CD4-positive, alpha-beta T cell (primary cell): ENCODE measurements at regions not wholly inside any gene's neighbourhood (a gene's known extent, or its start where the extent isn't known, plus 50 kb on each side); places are given as distances from the start of the nearest gene placed in this dataset.

ENCODE experiments used
- ATAC-seq: fragments of 200-7000 bp; cut with Tn5 transposase; one replicate; pipeline ENCODE4 v1.10.0; 2022; ENCODE audit warnings: mild to moderate bottlenecking; ENCODE audit not compliant: poor library complexity
- CTCF ChIA-PET: fragments of 350-600 bp; sonication (Branson Sonifier 250); formaldehyde crosslinking; loops from one replicate; lab custom pipeline; 2021; ENCODE audit warnings: antibody characterized with exemption, inconsistent platforms; lab: Charles Lee
- POLR2A ChIA-PET: fragments of 350-600 bp; sonication (Branson Sonifier 250); formaldehyde crosslinking; loops from one replicate; lab custom pipeline; 2021; ENCODE audit warnings: antibody characterized with exemption, inconsistent platforms; lab: Charles Lee
- DNase-seq, 14 experiments: peaks; one replicate each; pipeline ENCODE4 v3.0.0-alpha.2; 2013 to 2020; ENCODE audit warnings: mixed read lengths in 2 of 14
- H3K27ac ChIP-seq, 2 donors: one replicate each; pipeline versions ENCODE4 v1.5.1 to v1.7.0; 2013; ENCODE audit warnings: low read length in 2 of 2, low read depth in 1 of 2, mild to moderate bottlenecking in 1 of 2
- H3K27me3 ChIP-seq, 2 experiments: 1 replicate in 1 of 2; 2 replicates in 1 of 2; pipeline versions ENCODE4 v1.6.1 to v1.7.0; 2013; ENCODE audit warnings: low read length in 2 of 2, control low read depth in 1 of 2, mild to moderate bottlenecking in 1 of 2, moderate library complexity in 1 of 2; ENCODE audit not compliant: insufficient read depth in 2 of 2, control insufficient read depth in 1 of 2
- H3K36me3 ChIP-seq: one replicate; pipeline ENCODE4 v1.6.1; 2013; ENCODE audit warnings: low read length, control low read depth; ENCODE audit not compliant: insufficient read depth
- H3K4me1 ChIP-seq: one replicate; pipeline ENCODE4 v1.6.1; 2013; ENCODE audit warnings: low read length, control low read depth; ENCODE audit not compliant: insufficient read depth
- H3K4me3 ChIP-seq: one replicate; pipeline ENCODE4 v1.5.1; 2013; ENCODE audit warnings: mild to moderate bottlenecking, low read length, moderate library complexity
- H3K9me3 ChIP-seq, 2 experiments: 1 replicate in 1 of 2; 2 replicates in 1 of 2; pipeline versions ENCODE4 v1.6.1 to v1.7.0; 2013; ENCODE audit warnings: low read length in 2 of 2, mild to moderate bottlenecking in 2 of 2, control low read depth in 1 of 2, moderate library complexity in 1 of 2; ENCODE audit not compliant: control insufficient read depth in 1 of 2, insufficient read depth in 1 of 2
- H3K27ac Mint-ChIP-seq: one replicate; pipeline ENCODE4 v1.8.0; 2020; ENCODE audit warnings: mixed read lengths
- H3K27me3 Mint-ChIP-seq: one replicate; pipeline ENCODE4 v1.8.0; 2021; ENCODE audit warnings: mixed read lengths
- H3K36me3 Mint-ChIP-seq: one replicate; pipeline ENCODE4 v1.8.0; 2021; ENCODE audit warnings: low read depth, mixed read lengths
- H3K4me1 Mint-ChIP-seq: one replicate; pipeline ENCODE4 v1.8.0; 2021; ENCODE audit warnings: low read depth, mixed read lengths
- H3K4me3 Mint-ChIP-seq: one replicate; pipeline ENCODE4 v1.8.0; 2020; ENCODE audit warnings: mild to moderate bottlenecking, mixed read lengths
- H3K9me3 Mint-ChIP-seq: one replicate; pipeline ENCODE4 v1.8.0; 2020; ENCODE audit warnings: mixed read lengths
- intact Hi-C, 2 experiments: fragments of 100-400 bp; cut with DNase I in 1 of 2; cut with micrococcal nuclease in 1 of 2; formaldehyde crosslinking; loops; one replicate each; pipeline versions ENCODE4 v1.15.1 to v1.9.0; 2023 to 2025; cut with DNase I, micrococcal nuclease
- TF ChIP-seq, protein P1 (sequence below): fragments of 200-600 bp; IDR thresholded peaks from one replicate; pipeline ENCODE4 v1.8.0; 2022; ENCODE audit warnings: antibody characterized with exemption, mild to moderate bottlenecking

DNA sequence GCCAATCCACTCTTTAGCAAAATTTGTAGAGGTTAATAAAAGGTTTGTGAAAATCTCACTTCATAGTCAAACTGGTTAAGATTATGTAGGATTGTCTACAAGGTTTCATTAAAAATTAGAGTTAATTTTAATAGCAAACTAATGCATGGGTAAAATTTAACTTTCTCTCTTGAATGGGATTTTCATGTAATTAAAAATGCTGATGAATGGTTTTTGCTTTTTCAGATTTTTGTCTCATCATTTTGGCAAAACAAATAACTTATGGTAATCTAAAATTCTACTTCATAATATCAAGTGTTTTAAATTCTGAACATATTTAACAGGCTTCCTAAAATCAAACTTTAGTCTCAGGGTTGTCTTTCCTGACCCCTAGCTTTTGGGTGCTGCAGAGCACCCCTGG, 113.8 kb upstream of the FAM174A start:
- H3K4me3 Mint-ChIP-seq, result no peak overlapping the region
- H3K27ac Mint-ChIP-seq, result no peak overlapping the region
- H3K9me3 Mint-ChIP-seq, result peaks cover 8% of the 10 kb centered on the region
- ATAC-seq (no peak), DNase-seq (no peak)
- ChIA-PET CTCF (no interaction called here), POLR2A (no interaction called here)
- Histone ChIP-seq H3K9me3 (peaks cover 0 to 10% of the 10 kb centered on the region in 2 experiments), H3K4me3 (no peak overlapping the region), H3K27ac (no peak overlapping the region), H3K36me3 (no peaks in the 10 kb centered on the region), H3K4me1 (no peaks in the 10 kb centered on the region), H3K27me3 (no peaks in the 10 kb centered on the region)
- H3K27me3 Mint-ChIP-seq, result no peaks in the 10 kb centered on the region
- H3K4me1 Mint-ChIP-seq, result no peaks in the 10 kb centered on the region
- intact Hi-C loops, result no loop called here
- TF ChIP-seq, protein P1, sequence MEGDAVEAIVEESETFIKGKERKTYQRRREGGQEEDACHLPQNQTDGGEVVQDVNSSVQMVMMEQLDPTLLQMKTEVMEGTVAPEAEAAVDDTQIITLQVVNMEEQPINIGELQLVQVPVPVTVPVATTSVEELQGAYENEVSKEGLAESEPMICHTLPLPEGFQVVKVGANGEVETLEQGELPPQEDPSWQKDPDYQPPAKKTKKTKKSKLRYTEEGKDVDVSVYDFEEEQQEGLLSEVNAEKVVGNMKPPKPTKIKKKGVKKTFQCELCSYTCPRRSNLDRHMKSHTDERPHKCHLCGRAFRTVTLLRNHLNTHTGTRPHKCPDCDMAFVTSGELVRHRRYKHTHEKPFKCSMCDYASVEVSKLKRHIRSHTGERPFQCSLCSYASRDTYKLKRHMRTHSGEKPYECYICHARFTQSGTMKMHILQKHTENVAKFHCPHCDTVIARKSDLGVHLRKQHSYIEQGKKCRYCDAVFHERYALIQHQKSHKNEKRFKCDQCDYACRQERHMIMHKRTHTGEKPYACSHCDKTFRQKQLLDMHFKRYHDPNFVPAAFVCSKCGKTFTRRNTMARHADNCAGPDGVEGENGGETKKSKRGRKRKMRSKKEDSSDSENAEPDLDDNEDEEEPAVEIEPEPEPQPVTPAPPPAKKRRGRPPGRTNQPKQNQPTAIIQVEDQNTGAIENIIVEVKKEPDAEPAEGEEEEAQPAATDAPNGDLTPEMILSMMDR, result no peak
- peaks cover 10% of the 10 kb centered on the region for H3K36me3 Mint-ChIP-seq

DNA sequence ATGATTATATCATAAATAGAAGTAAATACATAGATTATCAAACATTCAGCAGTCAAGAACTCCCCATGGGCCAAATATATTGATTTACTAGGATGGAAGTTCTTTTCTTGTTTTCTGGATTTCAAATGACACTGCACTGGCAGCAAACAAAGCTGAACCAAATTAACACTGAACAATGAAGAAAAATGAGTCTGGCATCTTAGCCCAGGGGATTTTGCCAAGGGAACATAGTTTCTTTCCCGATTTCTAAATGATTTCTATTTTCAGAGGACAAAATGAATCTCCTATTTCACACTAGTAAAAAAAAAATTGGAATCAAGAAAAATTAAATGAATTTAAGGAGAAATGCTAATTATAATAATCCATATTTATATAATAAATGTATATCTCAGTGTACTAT, 116.9 kb upstream of the FAM174A start:
- POLR2A ChIA-PET, result no interaction called here

DNA sequence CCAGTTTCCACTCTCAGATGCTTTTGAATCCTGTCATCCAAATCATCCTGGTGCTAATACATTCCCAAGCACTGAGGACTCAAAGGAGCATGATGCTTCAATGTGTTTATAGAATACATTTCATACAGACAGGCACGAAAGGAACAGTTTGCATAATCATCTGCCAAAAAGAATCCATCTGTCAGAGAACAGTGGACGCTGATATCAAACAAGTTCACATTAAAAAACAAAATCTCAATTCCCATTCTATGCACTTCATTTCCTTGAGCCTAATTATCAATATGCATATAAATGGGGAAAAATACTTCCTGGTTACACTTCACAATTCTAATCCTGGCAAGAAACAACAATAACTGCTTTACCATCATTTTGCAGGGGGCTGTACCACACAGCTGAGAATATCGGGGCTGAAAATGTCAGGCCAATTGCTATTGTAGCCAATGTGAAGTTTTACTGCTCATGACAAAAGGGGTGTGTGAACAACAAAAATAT, 125.5 kb upstream of the FAM174A start:
- H3K4me3 ChIP-seq, result no peak overlapping the region
- H3K4me1 ChIP-seq, result no peaks in the 10 kb centered on the region
- H3K27ac ChIP-seq, result no peak overlapping the region
- no peak for ATAC-seq
- Mint-ChIP-seq H3K9me3 (no peaks in the 10 kb centered on the region), H3K27ac (no peak overlapping the region), H3K36me3 (no peaks in the 10 kb centered on the region), H3K4me3 (no peak overlapping the region), H3K27me3 (no peaks in the 10 kb centered on the region), H3K4me1 (no peaks in the 10 kb centered on the region)
- H3K9me3 ChIP-seq, result no peaks in the 10 kb centered on the region
- ChIA-PET POLR2A (no interaction called here), CTCF (no interaction called here)
- TF ChIP-seq, protein P1, result no peak
- H3K27me3 ChIP-seq, result no peaks in the 10 kb centered on the region
- H3K36me3 ChIP-seq, result no peaks in the 10 kb centered on the region
- intact Hi-C loops, result no loop called here
- DNase-seq, result no peak

More for the DNA sequence above, 116.9 kb upstream of the FAM174A start:
- DNase-seq (no peak), ATAC-seq (no peak)
- Mint-ChIP-seq H3K4me3 (no peak overlapping the region), H3K9me3 (no peaks in the 10 kb centered on the region), H3K27me3 (no peaks in the 10 kb centered on the region), H3K36me3 (no peaks in the 10 kb centered on the region), H3K4me1 (no peaks in the 10 kb centered on the region), H3K27ac (no peak overlapping the region)
- intact Hi-C loops, result no loop called here
- H3K9me3 ChIP-seq, result no peaks in the 10 kb centered on the region
- H3K27ac ChIP-seq, result no peak overlapping the region
- H3K36me3 ChIP-seq, result no peaks in the 10 kb centered on the region
- no peak overlapping the region for H3K4me3 ChIP-seq
- H3K4me1 ChIP-seq, result no peaks in the 10 kb centered on the region
- H3K27me3 ChIP-seq, result no peaks in the 10 kb centered on the region
- TF ChIP-seq, protein P1, result no peak
- CTCF ChIA-PET, result no interaction called here
